GM23338 (cell line): ENCODE measurements at regions not wholly inside any gene's neighbourhood (a gene's known extent, or its start where the extent isn't known, plus 50 kb on each side); places are given as distances from the start of the nearest gene placed in this dataset.

ENCODE experiments used
- ATAC-seq: fragments of 200-7000 bp; cut with Tn5 transposase; 3 replicates; pipeline ENCODE4 v1.9.1; 2020
- DNase-seq: peaks from one replicate; pipeline ENCODE4 v3.0.0-alpha.2; 2015; ENCODE audit warnings: low spot score
- H2AFZ ChIP-seq: fragments of 200-600 bp; sonication (generic); 2 replicates; pipeline ENCODE4 v1.8.0; 2016; ENCODE audit warnings: antibody characterized with exemption, mild to moderate bottlenecking, moderate library complexity
- H3F3A ChIP-seq: fragments of 200-600 bp; sonication (generic); replicated peaks from 2 replicates; pipeline ENCODE4 v1.8.0; 2017; ENCODE audit warnings: antibody characterized with exemption, mixed run types, low read depth
- H3K27ac ChIP-seq: fragments of 200-600 bp; sonication (generic); 2 replicates; pipeline ENCODE4 v1.6.1; 2016; ENCODE audit warnings: low read depth
- H3K27me3 ChIP-seq: fragments of 200-600 bp; sonication (generic); 2 replicates; pipeline ENCODE4 v1.8.0; 2016; ENCODE audit warnings: mild to moderate bottlenecking, mixed run types, moderate library complexity; ENCODE audit not compliant: insufficient read depth
- H3K36me3 ChIP-seq: fragments of 200-600 bp; sonication (generic); 2 replicates; pipeline ENCODE4 v1.8.0; 2016; ENCODE audit warnings: mild to moderate bottlenecking; ENCODE audit not compliant: insufficient read depth
- H3K4me1 ChIP-seq: fragments of 200-600 bp; sonication (generic); 2 replicates; pipeline ENCODE4 v1.8.0; 2016; ENCODE audit warnings: mild to moderate bottlenecking, moderate library complexity; ENCODE audit not compliant: insufficient read depth
- H3K4me2 ChIP-seq: fragments of 200-600 bp; sonication (generic); 2 replicates; pipeline ENCODE4 v1.7.1; 2017; ENCODE audit warnings: mixed run types
- H3K4me3 ChIP-seq: fragments of 200-600 bp; sonication (generic); 2 replicates; pipeline ENCODE4 v1.6.1; 2016; ENCODE audit warnings: mixed run types
- H3K79me2 ChIP-seq: fragments of 200-600 bp; sonication (generic); replicated peaks from 2 replicates; pipeline ENCODE4 v1.8.0; 2017; ENCODE audit warnings: mild to moderate bottlenecking; ENCODE audit not compliant: insufficient read depth
- H3K9me2 ChIP-seq: fragments of 200-600 bp; sonication (generic); 2 replicates; pipeline ENCODE4 v1.8.0; 2017; ENCODE audit not compliant: insufficient read depth
- H4K20me1 ChIP-seq: fragments of 200-600 bp; sonication (generic); replicated peaks from 2 replicates; pipeline ENCODE4 v1.8.0; 2017; ENCODE audit warnings: mild to moderate bottlenecking; ENCODE audit not compliant: insufficient read depth
- H3K27ac Mint-ChIP-seq: 2 replicates; pipeline ENCODE4 v1.8.0; 2020; ENCODE audit warnings: inconsistent platforms, mild to moderate bottlenecking, moderate library complexity, mixed read lengths
- H3K27me3 Mint-ChIP-seq: 3 replicates; pipeline ENCODE4 v1.8.0; 2022; ENCODE audit warnings: low read depth, mild to moderate bottlenecking, moderate library complexity, mixed read lengths, inconsistent platforms; ENCODE audit not compliant: insufficient read depth, poor library complexity
- H3K36me3 Mint-ChIP-seq: 3 replicates; pipeline ENCODE4 v1.8.0; 2021; ENCODE audit warnings: low read depth, mild to moderate bottlenecking, inconsistent platforms, moderate library complexity, mixed read lengths
- H3K4me1 Mint-ChIP-seq: 3 replicates; pipeline ENCODE4 v1.8.0; 2020; ENCODE audit warnings: mild to moderate bottlenecking, inconsistent platforms, mixed read lengths
- H3K4me3 Mint-ChIP-seq: 3 replicates; pipeline ENCODE4 v1.8.0; 2021; ENCODE audit warnings: moderate library complexity, mild to moderate bottlenecking, inconsistent platforms, mixed read lengths
- H3K9me3 Mint-ChIP-seq: 3 replicates; pipeline ENCODE4 v1.8.0; 2020; ENCODE audit warnings: moderate library complexity, mild to moderate bottlenecking, inconsistent platforms, mixed read lengths
- CREB1 ChIP-seq: fragments of 250-450 bp; sonication (Bioruptor Pico); IDR thresholded peaks from 2 replicates; pipeline ENCODE4 v1.5.0; 2020; ENCODE audit warnings: low read depth, mild to moderate bottlenecking, moderate library complexity
- EZH2phosphoT487 ChIP-seq: fragments of 200-600 bp; sonication (generic); IDR thresholded peaks from one replicate; pipeline ENCODE4 v1.8.1; 2018; ENCODE audit warnings: antibody characterized with exemption; ENCODE audit not compliant: unreplicated experiment
- JUNB ChIP-seq: IDR thresholded peaks from one replicate; pipeline ENCODE4 v1.6.1; 2016; ENCODE audit warnings: antibody characterized with exemption; ENCODE audit not compliant: unreplicated experiment
- NANOG ChIP-seq: IDR thresholded peaks from 2 replicates; pipeline ENCODE4 v1.6.1; 2016; ENCODE audit warnings: antibody characterized with exemption, borderline replicate concordance
- POLR2AphosphoS5 ChIP-seq: IDR thresholded peaks from 2 replicates; pipeline ENCODE4 v1.6.1; 2016; ENCODE audit warnings: antibody characterized with exemption, low read depth
- STAT1 ChIP-seq: IDR thresholded peaks from one replicate; pipeline ENCODE4 v1.6.1; 2016; ENCODE audit warnings: antibody characterized with exemption; ENCODE audit not compliant: unreplicated experiment
- ZNF114 ChIP-seq: fragments of 250-450 bp; sonication (Bioruptor Pico); IDR thresholded peaks from 2 replicates; pipeline ENCODE4 v1.5.0; 2020; ENCODE audit warnings: mild to moderate bottlenecking, moderate library complexity
- ZNF331 ChIP-seq: fragments of 250-450 bp; sonication (Bioruptor Pico); IDR thresholded peaks from 2 replicates; pipeline ENCODE4 v1.5.0; 2020; ENCODE audit warnings: low read depth, mild to moderate bottlenecking, moderate library complexity

DNA sequence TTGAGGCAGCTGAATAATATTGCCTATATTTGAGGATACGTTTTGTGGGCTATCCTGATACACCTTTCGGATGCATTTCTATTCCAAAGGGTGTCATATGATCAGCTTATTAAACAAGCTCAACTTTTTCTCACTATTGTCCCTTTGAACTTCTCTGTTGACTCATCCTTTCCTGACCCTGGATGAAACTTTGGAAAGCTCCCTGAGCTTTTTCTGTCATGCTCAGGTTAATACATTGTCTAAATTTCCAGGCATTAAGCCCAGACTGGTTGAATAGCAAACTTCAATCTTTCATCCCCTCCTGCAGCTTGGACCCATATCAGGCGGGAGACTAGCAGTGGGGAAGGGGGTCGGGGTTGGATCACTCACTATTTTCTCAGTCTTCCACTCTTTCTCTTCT lies 104.9 kb upstream of the PTPN3 start:
- no peak for DNase-seq

DNA sequence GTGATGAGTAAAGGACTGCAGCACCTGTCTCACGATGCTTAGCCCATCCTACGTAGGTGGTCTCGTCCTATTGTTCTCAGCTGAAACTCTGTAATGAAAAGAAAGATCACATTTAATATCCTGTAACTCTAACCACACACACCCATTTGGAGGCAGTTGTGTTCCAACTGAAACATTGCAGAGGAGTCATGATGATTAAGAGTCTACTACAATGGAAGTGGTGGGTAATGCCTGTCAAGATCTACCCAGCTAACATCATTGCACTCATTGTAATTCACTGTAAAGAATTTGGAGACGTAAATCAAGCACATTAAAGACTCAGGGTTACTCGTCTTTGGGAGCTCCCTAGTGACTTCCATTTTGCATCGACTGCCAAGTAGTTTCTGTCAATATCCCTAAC lies 106.0 kb upstream of the PTPN3 start:
- no peaks in the 10 kb centered on the region for H3K9me2 ChIP-seq
- H3K27ac Mint-ChIP-seq: no peak overlapping the region
- H4K20me1 ChIP-seq: no peaks in the 10 kb centered on the region
- no peak overlapping the region for H3K4me3 Mint-ChIP-seq
- no peaks in the 10 kb centered on the region for H3K36me3 Mint-ChIP-seq
- no peaks in the 10 kb centered on the region for H3K9me3 Mint-ChIP-seq
- H3K27ac ChIP-seq: no peak overlapping the region
- H3K36me3 ChIP-seq: no peaks in the 10 kb centered on the region
- no peaks in the 10 kb centered on the region for H3K27me3 Mint-ChIP-seq
- no peaks in the 10 kb centered on the region for H3K27me3 ChIP-seq
- no peak overlapping the region for H3K4me2 ChIP-seq
- ATAC-seq (no peak), DNase-seq (peak; percentile 21)
- H3K4me1 ChIP-seq: peaks cover 4% of the 10 kb centered on the region; the same call in 1 of the 2 replicates
- no peaks in the 10 kb centered on the region for H3F3A ChIP-seq
- H3K4me3 ChIP-seq: no peak overlapping the region
- TF ChIP-seq POLR2AphosphoS5 (no peak), CREB1 (no peak), ZNF114 (CRISPR knock-in tag) (no peak), STAT1 (no peak), EZH2phosphoT487 (no peak), JUNB (no peak)
- H3K79me2 ChIP-seq: no peaks in the 10 kb centered on the region
- peaks cover 3% of the 10 kb centered on the region; the same call in 2 of the 3 replicates for H3K4me1 Mint-ChIP-seq
- no peak overlapping the region for H2AFZ ChIP-seq

More for the DNA sequence above, 104.9 kb upstream of the PTPN3 start:
- Histone ChIP-seq H3K9me2 (no peaks in the 10 kb centered on the region), H3F3A (no peaks in the 10 kb centered on the region), H3K79me2 (no peaks in the 10 kb centered on the region), H4K20me1 (no peaks in the 10 kb centered on the region), H3K36me3 (no peaks in the 10 kb centered on the region), H3K4me2 (no peak overlapping the region), H3K27ac (no peak overlapping the region), H3K4me3 (no peak overlapping the region), H2AFZ (no peak overlapping the region), H3K4me1 (peaks cover 4% of the 10 kb centered on the region; the same call in 1 of the 2 replicates), H3K27me3 (no peaks in the 10 kb centered on the region)
- Mint-ChIP-seq H3K36me3 (no peaks in the 10 kb centered on the region), H3K27ac (no peak overlapping the region), H3K4me3 (no peak overlapping the region), H3K4me1 (peaks cover 3% of the 10 kb centered on the region; the same call in 2 of the 3 replicates), H3K27me3 (no peaks in the 10 kb centered on the region), H3K9me3 (no peaks in the 10 kb centered on the region)
- TF ChIP-seq ZNF331 (no peak), NANOG (no peak)
- no peak for ATAC-seq

DNA sequence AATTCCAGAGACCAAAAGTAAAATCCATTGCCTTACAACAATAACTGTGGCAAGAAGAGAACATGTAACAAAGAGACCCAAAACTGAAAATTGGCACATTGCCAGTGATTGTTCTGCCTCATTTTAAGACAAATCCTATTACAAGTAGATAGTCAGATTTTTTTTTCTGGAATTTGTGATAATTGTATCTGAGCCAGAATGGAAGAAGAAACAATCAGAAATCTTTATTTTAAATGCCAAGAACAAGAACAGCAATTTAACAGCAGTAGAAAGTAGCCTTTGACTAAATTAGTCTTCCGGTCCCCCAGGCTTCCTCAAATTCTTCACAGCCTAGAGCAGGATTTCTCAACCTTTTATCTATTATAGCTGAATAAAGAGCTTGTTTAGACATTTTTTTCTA lies 106.7 kb upstream of the PTPN3 start:
- H3K27me3 Mint-ChIP-seq: no peaks in the 10 kb centered on the region
- no peaks in the 10 kb centered on the region for H4K20me1 ChIP-seq
- H3K4me1 ChIP-seq: peaks cover 4% of the 10 kb centered on the region; the same call in 1 of the 2 replicates
- H3K27ac Mint-ChIP-seq: no peak overlapping the region
- ATAC-seq: no peak
- H3K27ac ChIP-seq: no peak overlapping the region
- no peaks in the 10 kb centered on the region for H3K79me2 ChIP-seq
- TF ChIP-seq ZNF331 (no peak), NANOG (no peak), POLR2AphosphoS5 (no peak), JUNB (no peak)
- H2AFZ ChIP-seq: no peak overlapping the region
- H3K9me3 Mint-ChIP-seq: no peaks in the 10 kb centered on the region
- no peaks in the 10 kb centered on the region for H3F3A ChIP-seq
- H3K27me3 ChIP-seq: no peaks in the 10 kb centered on the region
- H3K9me2 ChIP-seq: no peaks in the 10 kb centered on the region
- no peaks in the 10 kb centered on the region for H3K36me3 Mint-ChIP-seq
- H3K4me3 ChIP-seq: no peak overlapping the region
- no peak for DNase-seq
- H3K4me2 ChIP-seq: no peak overlapping the region
- H3K4me1 Mint-ChIP-seq: peaks cover 3% of the 10 kb centered on the region; the same call in 2 of the 3 replicates
- H3K4me3 Mint-ChIP-seq: no peak overlapping the region
- no peaks in the 10 kb centered on the region for H3K36me3 ChIP-seq
